COR-L47 (cell line): ENCODE measurements at regions not wholly inside any gene's neighbourhood (a gene's known extent, or its start where the extent isn't known, plus 50 kb on each side); places are given as distances from the start of the nearest gene placed in this dataset.
"Not testable (repeated sequence)": the region's sequence is repeated elsewhere in the genome, so short reads cannot be mapped to it uniquely, and the experiment has no call there.

Experiments used
- DNase-seq: peaks from one replicate; lab custom pipeline; 2025; lab: John Stamatoyannopoulos, UW

GRCh38 chr9:96064826-96065481 lies 189.5 kb downstream of the ERCC6L2 start:
- DNase-seq: no peak

- no peak for DNase-seq
Measured at GRCh38 chr9:96062854-96063253, 187.4 kb downstream of the ERCC6L2 start.

GRCh38 chr9:96062031-96062430 lies 186.5 kb downstream of the ERCC6L2 start:
- DNase-seq: no peak

GRCh38 chr9:96061293-96061987 lies 185.9 kb downstream of the ERCC6L2 start:
- DNase-seq: peak; percentile 53

- no peak for DNase-seq
Measured at GRCh38 chr9:96058218-96058617, 182.7 kb downstream of the ERCC6L2 start.

GRCh38 chr9:96057155-96057554 lies 181.7 kb downstream of the ERCC6L2 start:
- no peak for DNase-seq

GRCh38 chr9:96056226-96056625 lies 180.7 kb downstream of the ERCC6L2 start:
- no peak for DNase-seq

- not testable (repeated sequence) for DNase-seq
Measured at GRCh38 chr9:96054248-96054647, 178.8 kb downstream of the ERCC6L2 start.

GRCh38 chr9:96052686-96053085 lies 177.2 kb downstream of the ERCC6L2 start:
- DNase-seq: no peak

- DNase-seq: no peak
Measured at GRCh38 chr9:96051423-96051822, 175.9 kb downstream of the ERCC6L2 start.

GRCh38 chr9:96050861-96051155 lies 175.3 kb downstream of the ERCC6L2 start:
- DNase-seq: no peak

- no peak for DNase-seq
Measured at GRCh38 chr9:96050048-96050860, 174.8 kb downstream of the ERCC6L2 start.

- DNase-seq: no peak
Measured at GRCh38 chr9:96048956-96049831, 173.7 kb downstream of the ERCC6L2 start.

- DNase-seq: no peak
Measured at GRCh38 chr9:96048104-96048955, 172.8 kb downstream of the ERCC6L2 start.

- no peak for DNase-seq
Measured at GRCh38 chr9:96047741-96048103, 172.2 kb downstream of the ERCC6L2 start.

- no peak for DNase-seq
Measured at GRCh38 chr9:96047116-96047639, 171.7 kb downstream of the ERCC6L2 start.

GRCh38 chr9:96045811-96046210 lies 170.3 kb downstream of the ERCC6L2 start:
- no peak for DNase-seq

- DNase-seq: no peak
Measured at GRCh38 chr9:96044401-96044800, 168.9 kb downstream of the ERCC6L2 start.

GRCh38 chr9:96040591-96041461 lies 165.3 kb downstream of the ERCC6L2 start:
- DNase-seq: peak; percentile 82

GRCh38 chr9:96038914-96039313 lies 163.4 kb downstream of the ERCC6L2 start:
- no peak for DNase-seq
